Activated CD4-positive, alpha-beta T cell treated with anti-CD3 and anti-CD28 coated beads for 24 hours (primary cell): ENCODE measurements at regions not wholly inside any gene's neighbourhood (a gene's known extent, or its start where the extent isn't known, plus 50 kb on each side); places are given as distances from the start of the nearest gene placed in this dataset.
"Not testable (repeated sequence)": the region's sequence is repeated elsewhere in the genome, so short reads cannot be mapped to it uniquely, and the experiment has no call there.

Source experiments
- DNase-seq, 2 donors: peaks; one replicate each; pipeline ENCODE4 v3.0.0-alpha.2; 2020; ENCODE audit warnings: low read depth in 2 of 2

GRCh38 chrX:42290608-42291007 lies 367.3 kb upstream of the CASK start:
- DNase-seq: no peak

- DNase-seq: no peak
These were observed 366.4 kb upstream of the CASK start for GRCh38 chrX:42289492-42290385.

- not testable (repeated sequence) for DNase-seq
These were observed 362.3 kb upstream of the CASK start for GRCh38 chrX:42285681-42286080.

- no peak for DNase-seq
These were observed 353.8 kb upstream of the CASK start for GRCh38 chrX:42276982-42277690.

- DNase-seq: no peak
These were observed 350.8 kb upstream of the CASK start for GRCh38 chrX:42274151-42274550.

- no peak for DNase-seq
These were observed 350.0 kb upstream of the CASK start for GRCh38 chrX:42273387-42273786.

GRCh38 chrX:42269186-42269585 lies 345.8 kb upstream of the CASK start:
- no peak for DNase-seq

- DNase-seq: no peak
These were observed 337.5 kb upstream of the CASK start for GRCh38 chrX:42260854-42261253.

- no peak for DNase-seq
These were observed 324.9 kb upstream of the CASK start for GRCh38 chrX:42248226-42248625.

- DNase-seq: no peak
These were observed 323.9 kb upstream of the CASK start for GRCh38 chrX:42247241-42247640.

- no peak for DNase-seq
These were observed 323.5 kb upstream of the CASK start for GRCh38 chrX:42246814-42247213.

GRCh38 chrX:42242004-42242403 lies 318.6 kb upstream of the CASK start:
- no peak for DNase-seq

GRCh38 chrX:42241421-42241820 lies 318.1 kb upstream of the CASK start:
- no peak for DNase-seq

GRCh38 chrX:42237956-42238355 lies 314.6 kb upstream of the CASK start:
- no peak for DNase-seq

- DNase-seq: no peak
These were observed 306.2 kb upstream of the CASK start for GRCh38 chrX:42229533-42229932.

GRCh38 chrX:42220666-42221065 lies 297.3 kb upstream of the CASK start:
- DNase-seq: no peak

GRCh38 chrX:42220083-42220482 lies 296.7 kb upstream of the CASK start:
- DNase-seq: no peak

- no peak for DNase-seq
These were observed 295.9 kb upstream of the CASK start for GRCh38 chrX:42219231-42219630.

- no peak for DNase-seq
These were observed 272.2 kb upstream of the CASK start for GRCh38 chrX:42195506-42195905.

GRCh38 chrX:42189576-42189975 lies 266.2 kb upstream of the CASK start:
- no peak for DNase-seq

- no peak for DNase-seq
These were observed 265.4 kb upstream of the CASK start for GRCh38 chrX:42188730-42189129.

GRCh38 chrX:42176789-42177188 lies 253.4 kb upstream of the CASK start:
- DNase-seq: no peak

GRCh38 chrX:42175843-42176242 lies 252.5 kb upstream of the CASK start:
- no peak for DNase-seq
